ENCODE measurements at regions not wholly inside any gene's neighbourhood (a gene's known extent, or its start where the extent isn't known, plus 50 kb on each side); places are given as distances from the start of the nearest gene placed in this dataset.

GRCh38 chr3:1902416-1902815 is 196.2 kb upstream of the CNTN4 start:
- TF ChIP-seq CTCF (IDR thresholded peaks at IDR 0.05; ENCODE audit: low read depth, low read length): no peak
- TF ChIP-seq POLR2A (IDR thresholded peaks at IDR 0.05; ENCODE audit: extremely low read depth, insufficient read length): no peak
